ENCODE measurements at regions not wholly inside any gene's neighbourhood (a gene's known extent, or its start where the extent isn't known, plus 50 kb on each side); places are given as distances from the start of the nearest gene placed in this dataset.

- TF ChIP-seq CTCF (IDR thresholded peaks at IDR 0.05): no peak
- TF ChIP-seq POLR2A (IDR thresholded peaks at IDR 0.05): no peak
Measured at GRCh38 chr18:78634061-78634696, 345.4 kb upstream of the SALL3 start.

Data from heart left ventricle (tissue), 13 donors.